Colon (tissue), 2 donors: ENCODE measurements at regions not wholly inside any gene's neighbourhood (a gene's known extent, or its start where the extent isn't known, plus 50 kb on each side); places are given as distances from the start of the nearest gene placed in this dataset.
"Not testable (repeated sequence)": the region's sequence is repeated elsewhere in the genome, so short reads cannot be mapped to it uniquely, and the experiment has no call there.

Experiments used
- FAIRE-seq: peaks from 2 replicates; lab custom pipeline; 2012; peaks lifted over from hg19 to GRCh38; lab: Jason Lieb, UNC
- donor health status: control.
- donor health status: control.

- no peak for FAIRE-seq
Measured at GRCh38 chr16:64094992-64095634, 1026.8 kb downstream of the CDH11 start.

DNA sequence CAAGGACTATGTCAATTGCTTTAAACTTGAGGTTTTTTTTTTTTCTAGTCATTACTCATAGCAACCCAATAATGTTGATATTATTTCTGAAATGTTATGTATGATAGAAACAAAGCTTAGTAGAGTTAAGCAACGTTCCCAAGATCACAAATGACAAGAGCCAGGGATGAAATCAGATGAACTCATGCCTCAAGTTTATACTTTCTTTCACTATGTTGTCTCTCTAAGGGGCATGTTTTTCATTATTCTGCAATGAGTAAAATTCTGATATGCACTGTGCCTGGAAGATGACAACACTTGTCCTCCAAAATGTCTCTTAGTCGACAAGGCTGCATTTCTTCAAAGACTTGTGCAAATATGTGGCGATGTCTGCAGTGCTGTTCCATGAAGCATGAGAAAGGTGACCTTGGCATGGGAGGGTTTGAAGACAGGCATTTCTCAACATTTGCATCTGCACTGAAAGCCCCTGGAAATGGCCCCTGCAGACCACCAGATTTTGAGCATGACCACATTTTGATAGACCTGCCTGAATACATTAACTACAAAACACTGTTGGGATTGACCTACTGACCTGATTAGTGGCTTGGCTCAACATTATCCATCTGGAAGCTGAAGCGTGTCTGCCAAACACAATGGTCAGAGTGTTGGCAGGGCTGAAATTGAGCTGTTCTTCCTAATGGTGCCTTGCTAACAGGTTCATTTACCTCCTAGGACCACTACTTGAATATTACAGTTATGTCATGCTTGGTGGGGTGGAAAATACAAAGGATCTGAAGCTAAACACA is 1027.5 kb downstream of the CDH11 start:
- FAIRE-seq = no peak

DNA sequence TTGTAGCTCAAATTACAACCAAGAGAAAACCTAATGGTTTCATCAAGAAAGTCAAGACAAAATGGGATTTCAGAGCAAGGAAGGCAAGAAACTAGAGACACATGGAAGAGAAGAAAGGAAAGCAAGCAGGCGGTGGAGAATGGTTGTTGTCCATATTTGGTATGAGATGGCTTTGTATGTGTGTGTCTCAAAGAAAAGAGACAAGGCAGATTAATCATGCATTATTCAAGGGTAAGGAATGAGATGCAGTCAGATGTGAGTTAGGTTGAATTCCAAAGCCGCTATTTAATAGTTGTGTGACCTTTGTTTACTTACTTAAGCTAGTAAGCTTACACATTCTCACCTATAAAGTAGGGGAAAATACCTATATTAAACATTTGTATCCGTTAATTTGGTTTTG is 1029.6 kb downstream of the CDH11 start:
- FAIRE-seq = no peak

DNA sequence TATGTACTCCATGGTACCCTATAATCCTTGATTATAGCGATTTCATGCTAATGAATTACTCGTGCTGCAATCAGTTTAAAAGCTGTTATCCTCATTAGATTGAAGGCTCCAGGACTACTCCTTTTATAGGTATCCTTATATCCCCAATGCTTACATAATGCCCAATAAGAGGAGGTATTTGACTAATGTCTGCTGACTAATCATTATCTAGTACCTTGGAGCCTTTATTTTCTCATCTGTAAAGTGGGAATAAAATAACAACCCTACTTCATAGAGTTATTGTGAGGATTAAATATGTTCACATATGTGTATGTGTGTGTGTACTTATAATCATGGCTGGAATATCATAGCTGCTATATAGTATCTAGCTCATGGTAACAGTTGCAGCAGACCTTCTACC is 1031.5 kb downstream of the CDH11 start:
- FAIRE-seq = no peak

- no peak for FAIRE-seq
Measured at GRCh38 chr16:64089697-64090096, 1032.2 kb downstream of the CDH11 start.

- FAIRE-seq = no peak
Measured at GRCh38 chr16:64088838-64089237, 1033.0 kb downstream of the CDH11 start.

DNA sequence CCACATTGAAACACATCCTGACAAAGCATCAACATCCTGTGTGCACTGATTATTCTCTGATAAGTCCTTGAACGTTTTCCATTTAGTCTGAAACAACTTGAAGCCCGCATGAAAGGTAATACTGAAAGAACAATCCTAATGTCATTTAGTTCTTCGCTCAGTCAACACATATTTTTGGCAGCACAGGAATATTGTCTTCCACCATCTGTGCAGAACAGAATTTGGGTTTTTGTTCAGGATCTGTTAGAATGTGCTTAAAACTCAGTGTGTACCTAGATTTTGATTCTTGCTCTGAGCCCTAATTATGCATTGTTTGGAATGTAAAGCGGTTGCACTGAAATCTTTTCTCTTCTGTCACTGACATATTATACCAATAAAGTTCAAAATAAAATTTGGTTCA is 1036.6 kb downstream of the CDH11 start:
- no peak for FAIRE-seq

DNA sequence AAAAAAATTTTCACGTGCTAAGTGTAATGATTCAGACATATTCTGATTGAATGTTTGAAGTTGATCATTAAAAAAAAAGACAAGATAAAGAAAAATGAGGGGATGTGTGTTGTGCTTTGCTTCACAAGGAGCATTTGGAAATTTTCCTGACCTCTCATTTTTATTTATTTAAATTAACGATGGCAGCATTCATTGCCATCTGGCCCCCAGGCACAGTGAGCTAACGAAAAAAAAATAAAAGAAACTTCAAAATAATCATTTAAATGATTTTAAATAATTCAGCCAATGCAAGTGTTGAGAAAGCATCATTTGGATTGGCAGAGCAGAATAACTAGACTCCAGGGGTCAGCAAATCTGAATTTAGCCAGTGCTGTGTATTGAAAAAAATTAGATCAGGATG is 1037.2 kb downstream of the CDH11 start:
- no peak for FAIRE-seq

DNA sequence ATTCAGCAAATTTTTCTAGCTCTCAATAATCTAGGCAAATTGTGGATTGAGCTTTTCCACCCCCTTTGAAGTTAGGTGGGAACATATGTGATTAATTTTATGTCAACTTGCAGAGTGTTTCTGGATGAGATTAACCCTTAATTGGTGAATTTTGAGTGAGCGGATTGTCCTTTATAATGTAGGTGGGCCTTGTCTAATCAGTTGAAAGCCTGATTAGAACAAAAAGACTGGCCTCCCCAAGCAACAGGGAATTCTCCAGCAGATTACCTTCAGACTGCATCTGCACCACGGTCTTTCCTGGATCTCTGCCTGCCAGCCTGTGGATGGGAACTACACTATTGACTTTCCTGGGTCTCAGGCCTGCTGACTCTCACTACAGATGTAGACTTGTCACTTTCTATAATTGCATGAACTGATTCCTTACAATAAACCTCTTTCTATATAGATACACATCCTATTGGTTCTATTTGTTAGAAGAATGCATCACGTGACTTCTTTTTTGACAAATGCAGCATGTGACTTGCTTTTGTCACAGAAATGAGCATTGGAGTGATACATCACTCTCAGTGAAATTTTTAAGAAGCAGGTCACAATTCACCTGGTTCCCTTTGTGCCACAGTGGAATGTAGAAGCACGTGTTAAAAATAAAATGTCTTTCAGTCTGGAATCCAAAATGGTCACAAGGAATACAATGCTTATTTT is 1038.3 kb downstream of the CDH11 start:
- FAIRE-seq = no peak

GRCh38 chr16:64077242-64077641 is 1044.6 kb downstream of the CDH11 start:
- FAIRE-seq = no peak

- no peak for FAIRE-seq
Measured at GRCh38 chr16:64074706-64075105, 1047.2 kb downstream of the CDH11 start.

- not testable (repeated sequence) for FAIRE-seq
Measured at GRCh38 chr16:64072131-64072730, 1049.6 kb downstream of the CDH11 start.

DNA sequence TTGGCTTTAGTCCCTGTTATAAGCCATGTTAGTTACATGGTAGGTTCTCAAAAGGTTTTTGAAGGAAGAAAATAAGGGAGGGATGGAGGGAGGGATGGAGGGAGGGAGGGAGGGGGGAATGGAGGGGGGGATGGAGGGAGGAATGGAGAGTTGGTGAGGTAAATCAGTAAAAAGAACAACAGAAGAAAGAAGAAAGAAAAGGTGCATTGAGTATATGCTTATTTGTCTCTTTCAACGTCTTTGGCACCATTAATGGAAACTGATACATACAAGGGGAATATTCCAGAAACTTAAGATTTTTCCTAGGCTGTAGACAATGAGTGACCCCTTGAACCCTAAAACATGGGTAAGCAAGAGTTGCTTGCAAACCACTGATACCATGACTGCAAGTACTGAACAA is 1056.3 kb downstream of the CDH11 start:
- no peak for FAIRE-seq

DNA sequence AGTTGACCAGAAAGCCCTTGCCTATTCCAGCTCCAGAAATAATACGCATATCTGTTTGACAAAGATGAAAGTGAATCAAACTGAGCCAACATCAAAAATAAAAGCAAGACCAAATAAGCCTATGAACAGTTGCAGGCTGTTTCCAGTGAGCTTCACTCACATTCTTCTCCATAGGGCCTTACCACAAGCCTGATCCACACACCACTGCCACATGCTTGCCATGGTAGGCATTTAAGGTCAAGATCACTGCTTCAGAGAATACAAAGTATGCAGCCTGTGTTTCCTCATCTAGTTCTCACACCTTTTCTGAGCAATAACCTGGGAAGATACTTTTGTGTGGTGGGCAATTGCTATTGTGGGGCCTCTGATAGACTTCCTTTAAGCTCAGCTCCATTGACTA is 1060.2 kb downstream of the CDH11 start:
- FAIRE-seq = no peak

DNA sequence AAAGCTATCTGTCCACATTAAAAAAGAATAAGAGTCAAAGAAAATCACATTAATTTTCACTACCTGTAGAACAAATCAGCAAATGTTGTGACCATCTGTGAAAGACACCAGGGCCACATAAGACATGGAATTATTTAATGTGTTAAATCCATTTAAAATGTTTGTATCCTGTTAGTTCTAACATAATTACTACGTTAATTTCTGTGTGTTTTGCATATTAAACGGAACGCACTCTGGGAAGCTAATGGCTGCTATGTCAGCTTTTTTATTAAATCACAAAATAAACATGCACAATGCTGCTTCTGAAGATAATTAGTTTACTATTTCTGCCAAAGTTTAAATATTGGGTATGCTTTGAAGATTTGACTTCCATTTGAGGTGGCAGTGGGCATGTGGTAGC is 1061.2 kb downstream of the CDH11 start:
- FAIRE-seq = no peak

GRCh38 chr16:64058685-64059084 is 1063.2 kb downstream of the CDH11 start:
- no peak for FAIRE-seq

- no peak for FAIRE-seq
Measured at GRCh38 chr16:64051824-64052223, 1070.0 kb downstream of the CDH11 start.

GRCh38 chr16:64047878-64048277 is 1074.0 kb downstream of the CDH11 start:
- FAIRE-seq = no peak

- FAIRE-seq = no peak
Measured at GRCh38 chr16:64047207-64047606, 1074.7 kb downstream of the CDH11 start.

GRCh38 chr16:64035337-64035736 is 1086.5 kb downstream of the CDH11 start:
- no peak for FAIRE-seq

GRCh38 chr16:64019339-64019738 is 1102.5 kb downstream of the CDH11 start:
- no peak for FAIRE-seq

- no peak for FAIRE-seq
Measured at GRCh38 chr16:64017796-64018195, 1104.1 kb downstream of the CDH11 start.

DNA sequence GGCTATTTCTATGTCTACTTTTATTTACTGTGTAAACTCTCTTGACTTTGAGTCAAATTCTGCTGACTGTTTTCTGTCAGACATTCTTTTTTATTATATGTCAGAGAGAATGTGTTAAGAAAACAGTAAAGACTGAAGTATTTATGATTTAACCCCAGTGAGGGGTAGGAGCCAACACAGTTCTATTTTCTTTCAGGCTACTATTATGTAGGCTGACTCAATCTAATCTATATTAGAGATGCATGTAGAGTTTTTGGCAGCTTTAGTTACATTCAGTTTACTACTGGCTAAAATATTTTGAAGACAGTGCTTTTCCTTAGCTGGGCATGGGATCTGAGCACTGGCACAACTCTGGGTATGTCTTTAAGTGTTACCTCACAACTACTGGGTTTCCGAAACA is 1108.0 kb downstream of the CDH11 start:
- no peak for FAIRE-seq
